Epithelial cell of proximal tubule (primary cell): ENCODE measurements at regions not wholly inside any gene's neighbourhood (a gene's known extent, or its start where the extent isn't known, plus 50 kb on each side); places are given as distances from the start of the nearest gene placed in this dataset.

Experiments used
- DNase-seq: peaks from one replicate; pipeline ENCODE4 v3.0.0-alpha.2; 2011; ENCODE audit warnings: low read depth
- H3K4me3 ChIP-seq: 2 replicates; pipeline ENCODE4 v1.5.1; 2011; ENCODE audit warnings: low read depth, mild to moderate bottlenecking, low read length
- TF ChIP-seq, protein P1 (sequence below): conservative IDR thresholded peaks from 2 replicates; pipeline ENCODE4 v1.5.1; 2012; ENCODE audit warnings: low read depth, mild to moderate bottlenecking, low read length

DNA sequence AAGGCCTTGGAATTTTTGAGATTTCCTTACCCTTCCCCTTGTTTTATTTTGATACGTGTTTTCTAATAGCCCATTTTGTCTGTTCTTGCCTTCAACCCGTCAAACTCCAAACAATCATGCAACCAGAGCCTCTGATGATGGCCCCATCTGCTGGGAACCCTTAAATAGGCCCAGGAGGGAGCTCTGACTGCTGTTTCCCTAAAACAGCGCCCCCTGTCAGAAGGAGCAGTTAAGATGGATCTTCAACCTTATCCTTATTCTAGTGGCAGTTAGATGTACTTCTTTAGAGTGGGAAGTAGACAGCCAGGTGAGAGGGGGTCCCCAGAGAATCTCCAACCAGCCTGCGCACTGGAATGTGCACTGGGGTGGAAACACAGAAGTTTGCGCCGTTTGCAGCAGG, 1031.0 kb upstream of the PCDH9 start:
- no peak overlapping the region for H3K4me3 ChIP-seq
- no peak for DNase-seq
- TF ChIP-seq, protein P1, sequence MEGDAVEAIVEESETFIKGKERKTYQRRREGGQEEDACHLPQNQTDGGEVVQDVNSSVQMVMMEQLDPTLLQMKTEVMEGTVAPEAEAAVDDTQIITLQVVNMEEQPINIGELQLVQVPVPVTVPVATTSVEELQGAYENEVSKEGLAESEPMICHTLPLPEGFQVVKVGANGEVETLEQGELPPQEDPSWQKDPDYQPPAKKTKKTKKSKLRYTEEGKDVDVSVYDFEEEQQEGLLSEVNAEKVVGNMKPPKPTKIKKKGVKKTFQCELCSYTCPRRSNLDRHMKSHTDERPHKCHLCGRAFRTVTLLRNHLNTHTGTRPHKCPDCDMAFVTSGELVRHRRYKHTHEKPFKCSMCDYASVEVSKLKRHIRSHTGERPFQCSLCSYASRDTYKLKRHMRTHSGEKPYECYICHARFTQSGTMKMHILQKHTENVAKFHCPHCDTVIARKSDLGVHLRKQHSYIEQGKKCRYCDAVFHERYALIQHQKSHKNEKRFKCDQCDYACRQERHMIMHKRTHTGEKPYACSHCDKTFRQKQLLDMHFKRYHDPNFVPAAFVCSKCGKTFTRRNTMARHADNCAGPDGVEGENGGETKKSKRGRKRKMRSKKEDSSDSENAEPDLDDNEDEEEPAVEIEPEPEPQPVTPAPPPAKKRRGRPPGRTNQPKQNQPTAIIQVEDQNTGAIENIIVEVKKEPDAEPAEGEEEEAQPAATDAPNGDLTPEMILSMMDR = peak; percentile 27

DNA sequence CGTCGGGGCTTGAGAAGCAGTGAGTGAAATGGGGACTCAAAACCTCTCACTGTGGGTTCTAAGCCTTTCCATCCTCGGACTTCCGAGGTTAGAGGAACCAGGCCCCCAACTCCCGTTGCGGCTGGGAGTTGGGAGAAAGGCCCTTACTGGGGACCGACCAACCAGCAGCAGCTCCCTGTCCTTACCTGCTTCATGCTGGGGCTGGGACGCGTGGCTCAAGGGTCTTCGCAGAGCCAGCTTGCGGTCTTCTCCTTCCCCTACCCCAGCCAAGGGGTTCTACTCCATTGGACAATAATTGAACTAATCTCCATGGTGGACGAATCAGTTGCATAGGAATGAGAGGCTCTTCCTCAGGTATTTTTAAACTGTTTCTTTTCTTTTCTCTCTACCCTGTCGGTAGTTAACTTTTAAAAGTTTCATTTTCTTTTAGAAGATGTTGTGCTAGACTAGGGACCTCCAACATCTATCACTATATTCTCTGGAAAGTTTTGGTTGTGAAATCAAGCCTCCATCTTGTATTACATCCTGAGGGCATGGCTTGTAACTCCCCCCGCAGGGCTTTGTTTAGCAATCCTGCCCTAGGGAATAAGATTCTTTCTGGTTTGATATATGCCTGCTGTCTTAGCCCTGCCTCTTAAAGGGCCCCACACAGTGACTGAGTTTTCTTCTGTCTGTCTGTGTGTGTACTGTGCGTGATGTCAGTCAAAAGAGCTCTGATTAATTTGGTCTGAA, 1027.1 kb upstream of the PCDH9 start:
- TF ChIP-seq, protein P1 = no peak
- no peak overlapping the region for H3K4me3 ChIP-seq
- no peak for DNase-seq

DNA sequence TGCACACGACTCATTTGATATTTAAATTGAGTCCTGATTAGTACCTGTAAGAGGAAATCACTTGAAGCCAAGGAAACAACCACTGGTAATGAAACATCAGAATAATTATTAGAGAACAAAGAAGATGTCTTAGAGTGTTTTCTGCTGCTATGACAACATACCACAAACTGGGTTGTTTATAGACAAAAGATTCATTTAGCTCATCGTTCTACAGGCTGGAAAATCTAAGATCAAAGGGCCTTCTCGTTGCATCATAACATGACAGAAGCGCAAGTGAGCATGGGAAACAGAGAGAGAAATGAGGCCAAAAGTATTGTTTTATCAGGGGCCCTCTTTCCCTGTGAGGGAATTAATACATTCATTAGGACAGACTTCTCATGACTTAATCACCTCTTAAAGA, 1024.0 kb upstream of the PCDH9 start:
- no peak overlapping the region for H3K4me3 ChIP-seq
- TF ChIP-seq, protein P1 = no peak
- DNase-seq = no peak

DNA sequence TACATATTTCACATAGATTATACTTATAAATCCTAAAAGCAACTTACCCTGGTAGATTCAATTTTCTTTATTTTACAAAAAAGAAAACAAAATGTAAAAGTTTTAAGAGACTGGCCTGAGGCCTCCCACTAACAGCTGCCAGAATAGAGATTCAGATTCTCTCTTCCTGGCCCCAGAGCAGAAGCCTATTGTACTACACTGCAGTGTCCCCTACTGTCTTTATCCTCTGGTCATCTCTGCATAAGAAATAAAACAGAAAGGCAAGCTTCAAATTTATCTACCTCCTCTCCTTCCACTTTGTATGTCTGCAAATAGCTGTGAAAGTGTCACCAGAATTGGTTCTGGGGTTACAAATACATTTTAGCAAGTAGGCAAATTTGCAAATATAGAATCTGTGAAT, 1004.1 kb upstream of the PCDH9 start:
- DNase-seq = no peak
- no peak overlapping the region for H3K4me3 ChIP-seq
- TF ChIP-seq, protein P1 = peak; percentile 59

DNA sequence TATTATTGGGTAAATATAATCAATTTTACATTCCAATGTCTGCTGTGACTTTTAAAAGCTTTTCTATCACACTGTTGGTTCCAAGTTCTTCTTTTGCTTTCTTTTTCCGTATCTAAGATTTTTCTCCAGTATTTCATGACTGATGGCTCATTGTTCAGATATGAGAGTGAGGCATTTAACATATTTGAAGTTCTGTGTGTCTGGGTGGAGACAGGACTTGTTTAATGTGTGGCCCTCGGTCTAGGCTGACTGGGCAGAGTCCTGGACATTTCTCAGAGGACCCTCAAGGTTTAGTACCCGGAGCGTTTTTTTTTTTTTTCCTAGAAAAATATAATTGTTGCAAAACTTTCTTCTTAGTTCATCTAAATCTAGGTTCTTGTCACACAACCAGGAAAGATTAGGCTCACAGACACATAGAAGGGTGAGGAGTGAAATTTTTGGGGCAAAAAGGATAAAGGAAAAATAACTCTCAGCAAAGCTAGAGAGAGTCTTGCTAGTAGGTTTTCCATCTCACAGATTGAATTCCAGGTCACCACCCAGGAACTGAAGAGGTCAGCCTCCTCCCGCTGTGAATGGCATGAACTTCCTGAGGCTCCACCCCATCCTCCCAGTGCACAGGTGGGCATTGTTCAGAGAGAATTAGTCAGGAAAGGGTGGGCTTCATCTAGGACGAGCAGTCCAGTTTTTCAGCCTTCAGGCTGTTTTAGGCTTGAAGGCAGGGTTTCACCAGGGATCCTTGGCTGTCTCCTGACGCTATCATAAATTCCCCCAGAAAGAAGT, 1002.4 kb upstream of the PCDH9 start:
- no peak for DNase-seq

DNA sequence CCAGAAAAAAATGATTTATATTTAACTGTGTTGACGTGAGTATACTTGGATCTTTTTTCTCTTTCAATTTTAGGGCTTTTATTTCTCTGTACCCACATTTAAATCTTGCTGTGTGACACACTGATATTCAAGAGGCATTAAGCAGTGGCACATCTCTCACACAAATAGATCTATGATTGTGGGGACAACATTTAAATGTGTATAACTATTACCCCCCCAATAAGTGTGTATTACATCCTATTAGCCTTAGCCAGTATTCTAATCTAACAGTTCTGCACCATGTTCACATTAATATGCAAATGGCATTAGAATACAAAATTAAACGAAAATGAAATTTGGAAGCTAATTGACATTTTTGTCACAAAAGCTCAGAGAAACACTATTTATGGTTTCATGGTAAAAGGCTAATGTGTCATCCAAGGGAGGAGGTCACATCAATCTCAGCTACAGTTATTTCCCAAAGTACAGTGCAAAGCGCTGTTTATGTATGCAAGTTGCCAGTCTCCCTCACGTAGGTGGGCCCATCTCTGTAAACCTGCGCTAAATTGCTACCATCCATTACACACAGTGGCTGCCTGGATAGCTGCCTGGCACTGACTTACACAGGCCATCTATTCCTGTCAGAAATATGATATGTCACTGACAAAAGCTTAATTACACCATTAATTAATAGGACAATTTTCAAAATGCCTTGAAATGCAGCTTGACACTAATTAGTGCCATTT, 984.7 kb upstream of the PCDH9 start:
- no peak for DNase-seq
- TF ChIP-seq, protein P1 = no peak
- no peak overlapping the region for H3K4me3 ChIP-seq

More for the DNA sequence above, 1002.4 kb upstream of the PCDH9 start:
- TF ChIP-seq, protein P1 = no peak
- H3K4me3 ChIP-seq = no peak overlapping the region
